ENCODE measurements at regions not wholly inside any gene's neighbourhood (a gene's known extent, or its start where the extent isn't known, plus 50 kb on each side); places are given as distances from the start of the nearest gene placed in this dataset.

- TF ChIP-seq ATF3 (IDR thresholded peaks at IDR 0.05; ENCODE audit: borderline replicate concordance, extremely low read depth, low read depth, low read length): no peak
- TF ChIP-seq SUZ12 (IDR thresholded peaks at IDR 0.05; ENCODE audit: unreplicated experiment): peak; percentile 58
Observed at GRCh38 chr1:90835661-90836344, 118.7 kb upstream of the BARHL2 start.

GRCh38 chr1:90834886-90835660, 118.0 kb upstream of the BARHL2 start:
- intact Hi-C loops (cut with micrococcal nuclease; ENCODE audit: unreplicated experiment): no loop called here
- H3K4me2 ChIP-seq (ENCODE audit: control insufficient read depth, insufficient read depth): no peak overlapping the region
- ChIA-PET SMC1A (ENCODE audit: uncharacterized antibody, unreplicated experiment) (no interaction called here), POLR2A (no interaction called here), RAD21 (ENCODE audit: unreplicated experiment) (no interaction called here), CTCF (no interaction called here)
- no peak overlapping the region for H3K27ac ChIP-seq (ENCODE audit: control insufficient read depth, insufficient read depth)
- DNase-seq (ENCODE audit: low read depth, low spot score) (no peak), FAIRE-seq (no peak), ATAC-seq (no peak)
- H3K4me1 ChIP-seq (ENCODE audit: control insufficient read depth, insufficient read depth, low read length): no peaks in the 10 kb centered on the region
- H2AFZ ChIP-seq (ENCODE audit: control insufficient read depth, low read depth, low read length): no peak overlapping the region
- no peaks in the 10 kb centered on the region for H3K36me3 ChIP-seq (ENCODE audit: control insufficient read depth in 2 of 2, insufficient read depth in 2 of 2, low read length in 1 of 2)
- in situ Hi-C loops (cut with MboI): no loop called here
- TF ChIP-seq YY1 (IDR thresholded peaks at IDR 0.05; ENCODE audit: low read depth, low read length) (no peak), SUZ12 (IDR thresholded peaks at IDR 0.05; ENCODE audit: unreplicated experiment) (peak; percentile 22)
- H3K27me3 ChIP-seq (replicated peaks in 1 of 2; ENCODE audit: control insufficient read depth in 2 of 2, insufficient read depth in 2 of 2, low read length in 1 of 2): peaks cover 2 to 33% of the 10 kb centered on the region in 2 experiments; a peak in 3 of 4 replicates
- H3K4me3 ChIP-seq: no peak overlapping the region
- no TSS peak for BruUV-seq (replicated peaks)
- H4K20me1 ChIP-seq (ENCODE audit: control insufficient read depth, insufficient read depth): no peaks in the 10 kb centered on the region
- H3K9ac ChIP-seq (ENCODE audit: control insufficient read depth, insufficient read depth, low read length): no peak overlapping the region
- WGBS (ENCODE audit: insufficient coverage, insufficient replicate concordance, low lambda C conversion rate, missing lambda C conversion rate): 40% methylated on average over 40 of the region's 40 CpGs
- peaks cover 2% of the 10 kb centered on the region; the same call in 1 of the 3 replicates for H3K9me3 ChIP-seq (replicated peaks; ENCODE audit: control insufficient read depth, insufficient read depth, low read length)
- H3K79me2 ChIP-seq (ENCODE audit: control insufficient read depth, insufficient read depth, low read length): no peaks in the 10 kb centered on the region

More at GRCh38 chr1:90835661-90836344, 118.7 kb upstream of the BARHL2 start:
- RAD21 ChIA-PET (ENCODE audit: unreplicated experiment): no interaction called here
- ATAC-seq: no peak
- CTCF ChIA-PET: no interaction called here
- H4K20me1 ChIP-seq (ENCODE audit: control insufficient read depth, insufficient read depth): no peaks in the 10 kb centered on the region
- intact Hi-C loops (cut with micrococcal nuclease; ENCODE audit: unreplicated experiment) (no loop called here), in situ Hi-C loops (cut with MboI) (no loop called here)
- DNase-seq (ENCODE audit: low read depth, low spot score): no peak
- H3K36me3 ChIP-seq (ENCODE audit: control insufficient read depth in 2 of 2, insufficient read depth in 2 of 2, low read length in 1 of 2): no peaks in the 10 kb centered on the region
- SMC1A ChIA-PET (ENCODE audit: uncharacterized antibody, unreplicated experiment): no interaction called here
- BruUV-seq (replicated peaks): no TSS peak
- no peak overlapping the region for H3K9ac ChIP-seq (ENCODE audit: control insufficient read depth, insufficient read depth, low read length)
- no peaks in the 10 kb centered on the region for H3K4me1 ChIP-seq (ENCODE audit: control insufficient read depth, insufficient read depth, low read length)
- H3K27ac ChIP-seq (ENCODE audit: control insufficient read depth, insufficient read depth): no peak overlapping the region
- WGBS (ENCODE audit: insufficient coverage, insufficient replicate concordance, low lambda C conversion rate, missing lambda C conversion rate): 46% methylated on average over 50 of the region's 59 CpGs
- peaks cover 2% of the 10 kb centered on the region; the same call in 1 of the 3 replicates for H3K9me3 ChIP-seq (replicated peaks; ENCODE audit: control insufficient read depth, insufficient read depth, low read length)
- H3K27me3 ChIP-seq (replicated peaks in 1 of 2; ENCODE audit: control insufficient read depth in 2 of 2, insufficient read depth in 2 of 2, low read length in 1 of 2): peaks cover 2 to 32% of the 10 kb centered on the region in 2 experiments; a peak in 3 of 4 replicates
- FAIRE-seq: no peak
- no peak overlapping the region for H3K4me3 ChIP-seq
- POLR2A ChIA-PET: no interaction called here
- H3K79me2 ChIP-seq (ENCODE audit: control insufficient read depth, insufficient read depth, low read length): no peaks in the 10 kb centered on the region
- no peak overlapping the region for H2AFZ ChIP-seq (ENCODE audit: control insufficient read depth, low read depth, low read length)
- H3K4me2 ChIP-seq (ENCODE audit: control insufficient read depth, insufficient read depth): no peak overlapping the region
